ENCODE measurements at regions not wholly inside any gene's neighbourhood (a gene's known extent, or its start where the extent isn't known, plus 50 kb on each side); places are given as distances from the start of the nearest gene placed in this dataset.

- no peaks in the 10 kb centered on the region for H3K9me3 ChIP-seq
- H3K4me1 ChIP-seq: no peaks in the 10 kb centered on the region
- H3K36me3 ChIP-seq: no peaks in the 10 kb centered on the region
- H3K27ac ChIP-seq: no peak overlapping the region
- 50 to 61% methylated on average over 20 of the region's 20 CpGs for WGBS, 2 donors
- intact Hi-C loops (cut with DNase I): no loop called here
- DNase-seq: no peak
- no peak for TF ChIP-seq CTCF (IDR thresholded peaks at IDR 0.05)
- FAIRE-seq: no peak
- ATAC-seq: no peak
- peaks cover 0 to 5% (median 0%) of the 10 kb centered on the region in 4 donors for H3K27me3 ChIP-seq
- no peak overlapping the region for H3K4me3 ChIP-seq
Measured at GRCh38 chr5:2382776-2383697, 368.4 kb downstream of the IRX2 start.

DNA sequence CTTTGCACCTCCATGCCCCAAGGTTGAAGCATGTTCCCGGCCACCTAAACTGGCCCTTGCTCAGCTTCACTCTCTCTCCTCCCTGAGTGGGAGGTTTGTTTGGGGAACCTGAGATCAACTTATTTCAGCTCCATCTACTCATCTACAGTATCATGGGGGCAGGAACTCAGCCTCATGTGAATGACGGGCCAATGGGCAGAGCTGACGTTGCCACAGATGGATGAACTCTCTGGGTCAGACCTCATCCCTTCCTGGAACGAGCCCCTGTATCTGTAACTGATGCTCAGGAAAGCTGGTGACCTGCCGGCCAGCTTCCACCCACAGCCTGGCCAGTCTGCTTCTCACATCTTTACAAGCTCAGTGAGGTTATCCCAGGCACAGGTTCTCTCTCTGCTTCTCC is 369.6 kb downstream of the IRX2 start:
- H3K27me3 ChIP-seq: no peaks in the 10 kb centered on the region
- intact Hi-C loops (cut with DNase I): no loop called here
- FAIRE-seq (no peak), DNase-seq (no peak), ATAC-seq (no peak)
- no peaks in the 10 kb centered on the region for H3K4me1 ChIP-seq
- WGBS, 2 donors: 56 to 58% methylated on average over 5 of the region's 5 CpGs
- H3K27ac ChIP-seq: no peak overlapping the region
- no peaks in the 10 kb centered on the region for H3K36me3 ChIP-seq
- no peaks in the 10 kb centered on the region for H3K9me3 ChIP-seq
- no peak for TF ChIP-seq CTCF (IDR thresholded peaks at IDR 0.05)
- no peak overlapping the region for H3K4me3 ChIP-seq

GRCh38 chr5:2381070-2381469 is 370.4 kb downstream of the IRX2 start:
- no peak for ATAC-seq
- DNase-seq: no peak
- Histone ChIP-seq H3K9me3 (no peaks in the 10 kb centered on the region), H3K4me1 (no peaks in the 10 kb centered on the region), H3K27me3 (no peaks in the 10 kb centered on the region), H3K27ac (no peak overlapping the region), H3K4me3 (no peak overlapping the region), H3K36me3 (no peaks in the 10 kb centered on the region)
- no peak for FAIRE-seq
- intact Hi-C loops (cut with DNase I): no loop called here
- 53 to 78% methylated on average over 7 of the region's 7 CpGs for WGBS, 2 donors
- TF ChIP-seq CTCF (IDR thresholded peaks at IDR 0.05): no peak

DNA sequence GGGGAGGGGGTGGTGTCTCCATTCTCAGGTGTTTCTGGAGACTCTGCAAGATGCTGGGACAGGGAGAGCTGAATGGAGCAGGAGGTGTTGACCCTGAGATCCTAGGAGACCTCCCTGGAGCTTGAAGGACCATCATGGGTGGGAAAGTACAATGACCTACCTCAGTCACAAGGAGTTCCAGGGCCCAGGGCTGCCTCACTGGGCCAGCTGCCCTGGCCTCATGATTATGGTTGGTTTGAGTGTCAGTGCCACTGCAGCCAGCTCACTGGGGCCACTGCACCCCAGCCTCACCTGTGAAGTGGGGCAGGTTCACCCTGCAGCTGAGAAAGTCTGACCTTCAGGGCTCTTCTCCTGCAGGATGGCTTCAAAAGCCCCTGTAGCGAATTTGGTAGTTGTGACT is 372.5 kb downstream of the IRX2 start:
- H3K9me3 ChIP-seq: no peaks in the 10 kb centered on the region
- no peak for DNase-seq
- no peaks in the 10 kb centered on the region for H3K36me3 ChIP-seq
- no peak for ATAC-seq
- no peak for FAIRE-seq
- no peaks in the 10 kb centered on the region for H3K4me1 ChIP-seq
- no peak overlapping the region for H3K27ac ChIP-seq
- no peaks in the 10 kb centered on the region for H3K27me3 ChIP-seq
- no peak overlapping the region for H3K4me3 ChIP-seq
- intact Hi-C loops (cut with DNase I): no loop called here
- no peak for TF ChIP-seq CTCF (IDR thresholded peaks at IDR 0.05)
- WGBS, 2 donors: 37 to 38% methylated on average over 1 of the region's 1 CpG

DNA sequence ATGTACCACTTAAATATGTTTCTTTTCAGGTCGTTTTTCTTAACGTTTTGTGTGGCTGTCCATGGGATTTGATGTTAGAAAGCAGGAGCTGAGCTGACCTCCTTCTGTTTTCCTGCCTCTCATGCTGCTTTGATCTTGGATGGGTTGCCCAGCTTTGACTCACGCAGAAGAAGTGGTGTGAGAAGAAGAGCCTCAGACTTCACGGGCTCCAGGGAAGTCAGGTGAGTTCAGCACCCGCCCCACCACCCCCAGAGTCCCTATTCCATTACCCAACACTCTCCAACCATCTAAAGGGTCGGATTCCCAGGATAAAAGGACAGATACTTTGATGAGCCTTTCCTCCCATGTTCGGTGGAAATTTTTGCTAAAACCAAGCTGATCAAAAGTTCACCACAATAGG is 373.4 kb downstream of the IRX2 start:
- no peaks in the 10 kb centered on the region for H3K4me1 ChIP-seq
- no peak for ATAC-seq
- no peak for FAIRE-seq
- H3K9me3 ChIP-seq: no peaks in the 10 kb centered on the region
- no peaks in the 10 kb centered on the region for H3K36me3 ChIP-seq
- DNase-seq: no peak
- intact Hi-C loops (cut with DNase I): no loop called here
- no peak overlapping the region for H3K27ac ChIP-seq
- no peak overlapping the region for H3K4me3 ChIP-seq
- whole genome bisulfite sequencing, 2 donors: 25 to 30% methylated on average over 7 of the region's 7 CpGs
- no peak for TF ChIP-seq CTCF (IDR thresholded peaks at IDR 0.05)
- no peaks in the 10 kb centered on the region for H3K27me3 ChIP-seq
